ENCODE measurements at regions not wholly inside any gene's neighbourhood (a gene's known extent, or its start where the extent isn't known, plus 50 kb on each side); places are given as distances from the start of the nearest gene placed in this dataset.

- DNase-seq (ENCODE audit: low spot score) = no peak
- no peak for TF ChIP-seq CTCF (IDR thresholded peaks at IDR 0.05; ENCODE audit: borderline replicate concordance, control extremely low read depth, extremely low read depth, insufficient read depth, missing control alignments)
- in situ Hi-C loops (cut with MboI; ENCODE audit: low sequenced_read_pairs, unreplicated experiment) = no loop called here
Observed at GRCh38 chr5:135199919-135200318, 165.9 kb upstream of the PITX1 start.

- in situ Hi-C loops (cut with MboI; ENCODE audit: low sequenced_read_pairs, unreplicated experiment) = no loop called here
Observed at GRCh38 chr5:135196483-135196882, 162.5 kb upstream of the PITX1 start.

GRCh38 chr5:135195270-135195608, 161.2 kb upstream of the PITX1 start:
- in situ Hi-C loops (cut with MboI; ENCODE audit: low sequenced_read_pairs, unreplicated experiment) = no loop called here

More at GRCh38 chr5:135196483-135196882, 162.5 kb upstream of the PITX1 start:
- TF ChIP-seq CTCF (IDR thresholded peaks at IDR 0.05; ENCODE audit: borderline replicate concordance, control extremely low read depth, extremely low read depth, insufficient read depth, missing control alignments) = no peak
- no peak for DNase-seq (ENCODE audit: low spot score)

GRCh38 chr5:135194573-135195269, 160.7 kb upstream of the PITX1 start:
- DNase-seq (ENCODE audit: low spot score) = no peak
- no peak for TF ChIP-seq CTCF (IDR thresholded peaks at IDR 0.05; ENCODE audit: borderline replicate concordance, control extremely low read depth, extremely low read depth, insufficient read depth, missing control alignments)
- in situ Hi-C loops (cut with MboI; ENCODE audit: low sequenced_read_pairs, unreplicated experiment) = no loop called here

More at GRCh38 chr5:135195270-135195608, 161.2 kb upstream of the PITX1 start:
- no peak for TF ChIP-seq CTCF (IDR thresholded peaks at IDR 0.05; ENCODE audit: borderline replicate concordance, control extremely low read depth, extremely low read depth, insufficient read depth, missing control alignments)
- no peak for DNase-seq (ENCODE audit: low spot score)

GRCh38 chr5:135194126-135194488, 160.1 kb upstream of the PITX1 start:
- no peak for TF ChIP-seq CTCF (IDR thresholded peaks at IDR 0.05; ENCODE audit: borderline replicate concordance, control extremely low read depth, extremely low read depth, insufficient read depth, missing control alignments)
- in situ Hi-C loops (cut with MboI; ENCODE audit: low sequenced_read_pairs, unreplicated experiment) = no loop called here
- no peak for DNase-seq (ENCODE audit: low spot score)

- no peak for TF ChIP-seq CTCF (IDR thresholded peaks at IDR 0.05; ENCODE audit: borderline replicate concordance, control extremely low read depth, extremely low read depth, insufficient read depth, missing control alignments)
- in situ Hi-C loops (cut with MboI; ENCODE audit: low sequenced_read_pairs, unreplicated experiment) = no loop called here
- DNase-seq (ENCODE audit: low spot score) = no peak
Observed at GRCh38 chr5:135193213-135194125, 159.4 kb upstream of the PITX1 start.
